ENCODE measurements at regions not wholly inside any gene's neighbourhood (a gene's known extent, or its start where the extent isn't known, plus 50 kb on each side); places are given as distances from the start of the nearest gene placed in this dataset.
"Not testable (repeated sequence)": the region's sequence is repeated elsewhere in the genome, so short reads cannot be mapped to it uniquely, and the experiment has no call there.

GRCh38 chrX:43238461-43238945, 417.6 kb upstream of the MAOA start:
- no peak for DNase-seq

DNA sequence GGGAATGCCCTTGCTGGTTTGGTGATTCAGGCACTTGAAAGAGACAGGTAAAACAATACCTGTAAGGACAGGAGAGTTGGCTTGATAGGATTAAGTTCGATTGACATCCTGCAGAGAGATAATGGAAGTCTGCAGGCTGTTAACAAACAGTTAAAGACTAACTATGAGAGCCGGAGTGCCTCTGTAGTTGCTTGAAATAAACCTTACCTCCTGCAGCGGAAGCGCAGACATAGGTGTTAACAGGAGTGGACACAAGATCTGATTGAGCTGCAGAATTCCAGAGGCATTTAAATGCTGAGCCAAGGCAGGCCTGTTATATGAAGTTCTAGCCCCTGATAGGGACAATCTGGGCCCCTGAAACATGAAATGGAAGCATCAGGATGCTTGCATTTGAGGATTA, 416.7 kb upstream of the MAOA start:
- no peak for DNase-seq

DNA sequence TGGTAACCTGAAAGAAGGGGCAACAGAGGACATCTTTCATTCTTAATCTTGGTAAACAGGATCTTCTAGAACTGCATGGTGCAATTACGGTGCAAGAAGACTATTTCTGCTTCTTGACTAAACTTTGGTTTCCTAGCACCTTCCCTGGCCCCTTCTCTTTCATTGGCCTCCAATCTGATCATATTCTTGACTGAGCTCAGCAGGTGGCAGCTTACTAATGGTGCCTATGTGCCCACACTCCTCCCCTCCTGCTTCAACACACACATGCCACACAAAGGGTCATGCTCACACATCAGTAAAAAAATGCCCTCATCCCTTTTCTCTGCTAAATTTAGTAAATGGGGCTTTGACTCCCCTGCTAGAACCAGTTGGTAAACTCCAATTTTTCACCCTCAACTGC, 400.5 kb upstream of the MAOA start:
- DNase-seq: peak; percentile 18

GRCh38 chrX:43266487-43266886, 389.6 kb upstream of the MAOA start:
- no peak for DNase-seq

- no peak for DNase-seq
These were observed 388.4 kb upstream of the MAOA start for GRCh38 chrX:43267652-43268051.

- DNase-seq: no peak
These were observed 386.9 kb upstream of the MAOA start for GRCh38 chrX:43269201-43269600.

DNA sequence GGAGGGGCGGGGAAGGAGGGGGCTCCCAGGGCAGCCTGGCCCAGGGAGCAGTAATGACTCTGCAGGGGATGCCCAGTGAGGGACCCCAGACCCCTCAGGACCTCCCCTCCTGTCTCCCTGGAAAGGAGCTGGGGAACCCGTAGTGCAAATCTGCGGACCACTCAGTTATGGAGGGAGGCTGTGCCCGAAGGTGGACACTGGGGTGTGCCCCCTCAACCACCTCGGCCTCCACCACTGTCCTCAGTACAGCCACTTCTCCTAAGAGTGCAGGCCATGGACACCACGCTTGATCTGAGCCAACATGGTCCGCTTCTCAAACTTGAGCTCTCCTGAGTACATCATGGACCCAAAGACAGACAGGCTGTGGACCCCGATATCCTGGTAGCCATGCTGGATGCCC, 378.2 kb upstream of the MAOA start:
- no peak for DNase-seq

GRCh38 chrX:43278440-43278839, 377.7 kb upstream of the MAOA start:
- no peak for DNase-seq

DNA sequence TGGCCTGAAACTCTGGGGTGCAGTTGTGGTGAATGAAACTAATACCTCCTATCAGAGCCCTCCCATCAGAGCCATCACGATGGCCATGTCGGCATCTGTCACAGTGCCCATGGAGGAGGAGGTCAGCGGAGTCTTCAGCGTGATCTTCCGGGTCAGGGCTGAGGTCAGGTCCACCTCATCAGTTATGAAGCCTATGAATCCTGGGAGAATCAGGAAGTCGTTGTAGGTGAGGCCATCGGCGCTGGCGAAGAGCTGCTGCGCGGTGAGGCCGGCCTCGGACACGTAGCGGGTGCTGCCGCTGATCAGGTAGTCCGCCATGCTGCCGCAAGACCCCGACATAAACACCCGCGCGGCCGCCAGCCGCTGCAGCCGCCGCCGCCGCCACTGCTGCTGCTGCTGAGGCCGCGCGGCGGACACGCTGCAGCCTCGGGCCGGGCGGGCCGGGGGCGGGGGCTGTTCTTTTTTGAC, 376.7 kb upstream of the MAOA start:
- no peak for DNase-seq

- no peak for DNase-seq
These were observed 372.9 kb upstream of the MAOA start for GRCh38 chrX:43283187-43283586.

DNA sequence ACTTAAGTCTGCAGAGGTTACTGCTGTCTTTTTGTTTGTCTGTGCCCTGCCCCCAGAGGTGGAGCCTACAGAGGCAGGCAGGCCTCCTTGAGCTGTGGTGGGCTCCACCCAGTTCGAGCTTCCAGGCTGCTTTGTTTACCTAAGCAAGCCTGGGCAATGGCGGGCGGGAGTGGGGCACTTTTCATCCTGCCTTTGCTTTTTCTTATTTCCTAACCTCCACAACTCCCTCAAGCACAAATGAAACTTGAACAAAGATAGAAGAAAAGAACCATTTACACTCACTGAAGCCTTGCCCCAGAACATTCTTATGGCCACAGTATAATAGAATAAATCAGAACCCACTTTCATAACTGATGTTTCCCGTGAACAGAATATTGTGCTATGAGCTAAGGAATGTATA, 344.5 kb upstream of the MAOA start:
- DNase-seq: not testable (repeated sequence)

DNA sequence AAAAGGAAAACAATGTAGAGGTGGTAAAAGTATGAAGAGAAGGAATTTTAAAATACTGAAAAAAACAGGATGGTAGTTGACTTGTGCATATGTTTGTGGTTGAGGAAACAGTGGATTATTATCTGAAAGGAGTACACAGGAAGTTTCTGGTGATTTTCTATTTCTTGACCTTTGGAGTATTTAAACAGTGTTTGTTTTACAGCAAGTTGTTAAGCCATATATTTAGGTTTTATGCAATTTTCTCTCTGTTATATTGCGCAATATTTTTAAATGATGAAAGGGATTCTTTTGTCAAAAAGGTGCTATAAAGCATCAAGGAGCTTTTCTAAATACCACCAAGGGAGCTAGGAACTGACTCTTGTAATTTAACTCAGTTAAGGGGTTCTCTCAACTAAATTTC, 343.1 kb upstream of the MAOA start:
- DNase-seq: no peak

DNA sequence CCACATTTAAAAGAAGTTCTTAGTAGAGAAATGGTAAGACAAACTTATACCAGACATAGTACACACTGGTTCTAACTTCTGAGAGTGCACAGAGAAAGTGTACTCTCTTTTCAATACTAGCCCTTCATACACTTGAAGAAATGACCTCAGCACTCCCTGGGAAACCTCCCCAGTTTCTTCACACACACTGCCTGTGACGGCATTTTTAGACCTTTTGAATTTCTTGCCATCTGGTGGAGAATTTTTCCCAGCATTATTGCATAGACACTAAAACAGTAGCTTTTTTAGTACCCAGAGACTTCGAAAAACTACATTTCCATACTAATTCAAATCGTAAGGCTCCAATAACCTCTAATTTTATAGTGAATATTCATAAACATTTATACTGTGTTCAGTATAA, 341.6 kb upstream of the MAOA start:
- DNase-seq: no peak

GRCh38 chrX:43315622-43316021, 340.5 kb upstream of the MAOA start:
- DNase-seq: no peak

- no peak for DNase-seq
These were observed 340.0 kb upstream of the MAOA start for GRCh38 chrX:43316146-43316545.

DNA sequence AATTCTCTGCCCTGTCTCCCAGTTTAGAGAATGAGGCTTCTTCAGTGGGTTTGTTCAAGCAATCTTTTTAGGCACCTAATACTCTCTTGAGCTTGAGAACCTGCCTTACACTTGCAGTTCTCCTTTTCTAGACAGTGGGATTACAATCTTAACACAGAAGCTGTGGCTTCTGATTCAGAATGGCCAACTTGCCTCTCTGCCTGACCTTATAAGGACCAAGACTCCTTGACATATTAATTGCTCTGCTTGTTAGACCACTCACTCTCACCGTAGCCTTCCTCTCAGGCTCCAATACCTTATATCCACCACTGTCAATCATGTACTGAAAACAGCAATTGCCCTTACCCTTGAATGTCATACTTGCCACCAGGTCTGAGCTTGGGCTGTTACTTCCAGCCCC, 338.7 kb upstream of the MAOA start:
- no peak for DNase-seq

DNA sequence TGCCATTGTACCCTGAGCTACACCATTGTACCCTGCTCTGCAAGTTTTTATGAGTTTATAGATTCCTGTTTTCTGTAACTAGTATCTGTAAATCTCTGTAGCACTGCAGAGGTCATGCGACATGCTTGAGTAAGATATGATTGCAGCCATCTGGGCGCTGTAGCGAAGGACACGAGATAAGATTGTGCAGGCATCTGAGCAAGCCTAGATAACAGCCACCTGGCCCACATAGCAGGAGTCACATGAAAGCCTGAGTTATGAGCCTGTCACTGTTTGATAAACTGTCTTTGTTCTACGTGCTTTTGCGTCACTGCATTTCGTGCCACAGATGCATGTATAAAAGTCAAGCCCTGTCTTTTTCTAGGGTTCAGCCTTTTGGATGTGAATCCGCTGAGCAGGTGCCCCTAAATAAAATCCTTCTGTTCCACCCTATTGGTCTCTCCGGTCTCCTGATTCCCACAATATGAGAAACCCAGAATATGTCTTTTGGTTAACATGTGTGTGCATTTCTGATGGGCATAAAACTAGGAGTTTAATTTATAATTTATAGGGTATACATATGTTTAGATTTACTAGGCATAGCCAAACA, 327.6 kb upstream of the MAOA start:
- no peak for DNase-seq

GRCh38 chrX:43333543-43333942, 322.6 kb upstream of the MAOA start:
- no peak for DNase-seq

- DNase-seq: no peak
These were observed 310.9 kb upstream of the MAOA start for GRCh38 chrX:43345166-43345565.

- peak; percentile 10 for DNase-seq
These were observed 306.7 kb upstream of the MAOA start for GRCh38 chrX:43349363-43349762.

DNA sequence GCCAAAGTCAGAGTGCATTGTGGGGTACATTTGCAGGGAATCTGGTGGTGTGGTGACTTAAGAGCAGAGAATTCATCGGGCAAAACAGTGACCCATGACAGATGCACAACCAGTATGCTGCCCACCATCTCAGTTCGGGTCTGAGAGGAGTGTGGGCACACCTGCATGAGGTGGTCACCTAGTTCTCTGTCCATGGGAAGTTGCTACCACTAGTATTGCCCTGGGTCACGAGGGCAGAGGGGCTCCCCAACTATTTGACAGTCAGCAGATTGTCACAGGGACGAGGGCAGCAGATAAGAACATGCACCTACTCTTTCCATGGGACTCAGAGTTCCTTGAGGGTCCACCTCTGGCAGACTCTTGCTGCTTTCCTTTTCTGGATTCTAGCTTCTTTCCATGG, 305.2 kb upstream of the MAOA start:
- no peak for DNase-seq

- DNase-seq: no peak
These were observed 298.4 kb upstream of the MAOA start for GRCh38 chrX:43357741-43358140.

DNA sequence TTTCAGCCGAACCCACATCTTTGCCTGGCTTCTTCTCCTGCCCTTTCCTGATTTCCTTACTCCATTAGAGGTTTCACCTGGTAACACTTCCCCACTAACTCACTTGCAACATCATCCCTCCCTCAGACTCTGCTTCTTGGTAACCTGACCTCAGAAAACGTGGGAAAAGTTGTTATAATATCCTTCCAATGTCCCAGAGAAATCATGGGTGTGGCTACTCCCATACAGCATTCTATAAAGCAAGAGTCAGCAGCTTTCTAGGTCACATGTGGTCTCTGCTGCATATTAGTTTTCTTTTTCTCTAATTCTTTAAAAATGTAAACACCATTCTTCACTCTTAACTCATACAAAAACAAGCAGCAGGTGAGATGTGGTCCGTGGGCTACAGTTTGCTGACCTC, 283.1 kb upstream of the MAOA start:
- DNase-seq: no peak

- no peak for DNase-seq
These were observed 281.0 kb upstream of the MAOA start for GRCh38 chrX:43375136-43375535.

DNA sequence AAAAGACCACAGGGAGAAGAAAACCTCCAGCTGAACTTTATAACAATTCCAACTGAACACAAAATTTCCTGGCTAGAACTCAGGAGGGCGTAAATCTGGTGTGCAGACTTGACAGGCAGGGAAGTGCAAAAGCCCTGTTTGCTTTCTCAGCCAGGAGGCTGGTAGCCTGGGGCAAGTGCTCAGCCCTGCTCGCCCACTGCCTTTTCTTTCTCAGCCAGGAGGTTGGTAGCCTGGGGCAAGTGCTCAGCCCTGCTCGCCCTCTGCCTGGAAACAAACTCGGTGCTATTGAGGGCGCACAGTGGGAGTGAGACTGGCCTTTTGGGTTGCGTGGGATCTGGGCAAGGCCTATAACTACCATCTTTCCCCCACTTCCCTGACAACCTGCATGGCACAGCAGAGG, 275.4 kb upstream of the MAOA start:
- no peak for DNase-seq

- no peak for DNase-seq
These were observed 269.2 kb upstream of the MAOA start for GRCh38 chrX:43386875-43387274.
